K562 (cell line): ENCODE measurements at regions not wholly inside any gene's neighbourhood (a gene's known extent, or its start where the extent isn't known, plus 50 kb on each side); places are given as distances from the start of the nearest gene placed in this dataset.

ENCODE experiments used
- KLF13 ChIP-seq: fragments of 450-650 bp; IDR thresholded peaks from 2 replicates; pipeline ENCODE4 v1.6.1; 2016; ENCODE audit warnings: missing genetic modification characterization, low read depth, mild to moderate bottlenecking, missing compliant biosample characterization, moderate library complexity, borderline replicate concordance
- MAFG ChIP-seq: fragments of 450-650 bp; conservative IDR thresholded peaks from 2 replicates; pipeline ENCODE4 v1.6.1; 2016; ENCODE audit warnings: missing genetic modification characterization, missing compliant biosample characterization
- RAD51 ChIP-seq: fragments of 450-650 bp; IDR thresholded peaks from 2 replicates; pipeline ENCODE4 v1.7.1; 2016; ENCODE audit warnings: low read depth, mild to moderate bottlenecking, borderline replicate concordance
- RBM14 ChIP-seq: fragments of 200-400 bp; formaldehyde crosslinking; IDR thresholded peaks from 2 replicates; pipeline ENCODE4 v1.6.1; 2018; ENCODE audit warnings: low read depth, mild to moderate bottlenecking, low read length, moderate library complexity, borderline replicate concordance; ENCODE audit not compliant: insufficient read depth
- SRSF9 ChIP-seq: fragments of 200-400 bp; formaldehyde crosslinking; IDR thresholded peaks from 2 replicates; pipeline ENCODE4 v1.6.1; 2017; ENCODE audit warnings: low read depth, low read length, borderline replicate concordance
- TF ChIP-seq, protein P1 (sequence below): fragments of 150-350 bp; IDR thresholded peaks from 2 replicates; pipeline ENCODE4 v1.6.1; 2014; ENCODE audit warnings: low read depth, mild to moderate bottlenecking, low read length, borderline replicate concordance
- TF ChIP-seq, protein P2 (sequence below): fragments of 250-450 bp; sonication (Bioruptor Pico); IDR thresholded peaks from 2 replicates; pipeline ENCODE4 v1.8.0; 2022; ENCODE audit warnings: inconsistent platforms, mild to moderate bottlenecking, moderate library complexity, borderline replicate concordance
- TF ChIP-seq, protein P3 (sequence below), 2 experiments: fragments of 450-650 bp in 1 of 2; sonication (generic) in 1 of 2; formaldehyde crosslinking in 1 of 2; IDR thresholded peaks; 2 replicates each; pipeline versions ENCODE4 v1.7.1 to v1.9.0; 2016 to 2022; ENCODE audit warnings: inconsistent platforms in 1 of 2, mild to moderate bottlenecking in 1 of 2, missing genetic modification reagents in 1 of 2

DNA sequence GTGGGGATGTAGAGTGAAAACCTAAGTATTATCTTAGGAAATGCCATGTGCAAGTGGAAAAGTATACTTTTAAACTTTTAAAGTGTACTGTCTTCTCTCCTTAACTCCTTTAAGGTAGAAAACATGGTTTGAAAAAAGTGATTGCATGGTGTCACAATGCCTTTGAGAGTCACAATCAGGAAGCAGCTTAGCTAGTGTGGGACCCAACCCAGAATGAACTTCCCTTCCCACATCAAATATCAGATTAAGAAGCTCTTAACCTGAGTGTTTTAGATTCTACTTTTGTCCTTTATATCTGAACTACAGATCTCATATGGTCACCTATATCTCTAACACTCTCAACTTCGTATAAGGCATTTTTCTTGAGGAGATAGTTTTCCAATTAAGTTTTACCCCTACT lies 266.6 kb downstream of the KDM5D start (continued):
- TF ChIP-seq, protein P1, sequence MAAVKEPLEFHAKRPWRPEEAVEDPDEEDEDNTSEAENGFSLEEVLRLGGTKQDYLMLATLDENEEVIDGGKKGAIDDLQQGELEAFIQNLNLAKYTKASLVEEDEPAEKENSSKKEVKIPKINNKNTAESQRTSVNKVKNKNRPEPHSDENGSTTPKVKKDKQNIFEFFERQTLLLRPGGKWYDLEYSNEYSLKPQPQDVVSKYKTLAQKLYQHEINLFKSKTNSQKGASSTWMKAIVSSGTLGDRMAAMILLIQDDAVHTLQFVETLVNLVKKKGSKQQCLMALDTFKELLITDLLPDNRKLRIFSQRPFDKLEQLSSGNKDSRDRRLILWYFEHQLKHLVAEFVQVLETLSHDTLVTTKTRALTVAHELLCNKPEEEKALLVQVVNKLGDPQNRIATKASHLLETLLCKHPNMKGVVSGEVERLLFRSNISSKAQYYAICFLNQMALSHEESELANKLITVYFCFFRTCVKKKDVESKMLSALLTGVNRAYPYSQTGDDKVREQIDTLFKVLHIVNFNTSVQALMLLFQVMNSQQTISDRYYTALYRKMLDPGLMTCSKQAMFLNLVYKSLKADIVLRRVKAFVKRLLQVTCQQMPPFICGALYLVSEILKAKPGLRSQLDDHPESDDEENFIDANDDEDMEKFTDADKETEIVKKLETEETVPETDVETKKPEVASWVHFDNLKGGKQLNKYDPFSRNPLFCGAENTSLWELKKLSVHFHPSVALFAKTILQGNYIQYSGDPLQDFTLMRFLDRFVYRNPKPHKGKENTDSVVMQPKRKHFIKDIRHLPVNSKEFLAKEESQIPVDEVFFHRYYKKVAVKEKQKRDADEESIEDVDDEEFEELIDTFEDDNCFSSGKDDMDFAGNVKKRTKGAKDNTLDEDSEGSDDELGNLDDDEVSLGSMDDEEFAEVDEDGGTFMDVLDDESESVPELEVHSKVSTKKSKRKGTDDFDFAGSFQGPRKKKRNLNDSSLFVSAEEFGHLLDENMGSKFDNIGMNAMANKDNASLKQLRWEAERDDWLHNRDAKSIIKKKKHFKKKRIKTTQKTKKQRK, result no peak
- TF ChIP-seq, protein P2, sequence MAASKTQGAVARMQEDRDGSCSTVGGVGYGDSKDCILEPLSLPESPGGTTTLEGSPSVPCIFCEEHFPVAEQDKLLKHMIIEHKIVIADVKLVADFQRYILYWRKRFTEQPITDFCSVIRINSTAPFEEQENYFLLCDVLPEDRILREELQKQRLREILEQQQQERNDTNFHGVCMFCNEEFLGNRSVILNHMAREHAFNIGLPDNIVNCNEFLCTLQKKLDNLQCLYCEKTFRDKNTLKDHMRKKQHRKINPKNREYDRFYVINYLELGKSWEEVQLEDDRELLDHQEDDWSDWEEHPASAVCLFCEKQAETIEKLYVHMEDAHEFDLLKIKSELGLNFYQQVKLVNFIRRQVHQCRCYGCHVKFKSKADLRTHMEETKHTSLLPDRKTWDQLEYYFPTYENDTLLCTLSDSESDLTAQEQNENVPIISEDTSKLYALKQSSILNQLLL (CRISPR knock-in tag), result no peak
- no peak for TF ChIP-seq RAD51
- no peak for TF ChIP-seq KLF13 (tag)
- TF ChIP-seq MAFG (tag), result no peak
- TF ChIP-seq SRSF9, result no peak
- TF ChIP-seq, protein P3, sequence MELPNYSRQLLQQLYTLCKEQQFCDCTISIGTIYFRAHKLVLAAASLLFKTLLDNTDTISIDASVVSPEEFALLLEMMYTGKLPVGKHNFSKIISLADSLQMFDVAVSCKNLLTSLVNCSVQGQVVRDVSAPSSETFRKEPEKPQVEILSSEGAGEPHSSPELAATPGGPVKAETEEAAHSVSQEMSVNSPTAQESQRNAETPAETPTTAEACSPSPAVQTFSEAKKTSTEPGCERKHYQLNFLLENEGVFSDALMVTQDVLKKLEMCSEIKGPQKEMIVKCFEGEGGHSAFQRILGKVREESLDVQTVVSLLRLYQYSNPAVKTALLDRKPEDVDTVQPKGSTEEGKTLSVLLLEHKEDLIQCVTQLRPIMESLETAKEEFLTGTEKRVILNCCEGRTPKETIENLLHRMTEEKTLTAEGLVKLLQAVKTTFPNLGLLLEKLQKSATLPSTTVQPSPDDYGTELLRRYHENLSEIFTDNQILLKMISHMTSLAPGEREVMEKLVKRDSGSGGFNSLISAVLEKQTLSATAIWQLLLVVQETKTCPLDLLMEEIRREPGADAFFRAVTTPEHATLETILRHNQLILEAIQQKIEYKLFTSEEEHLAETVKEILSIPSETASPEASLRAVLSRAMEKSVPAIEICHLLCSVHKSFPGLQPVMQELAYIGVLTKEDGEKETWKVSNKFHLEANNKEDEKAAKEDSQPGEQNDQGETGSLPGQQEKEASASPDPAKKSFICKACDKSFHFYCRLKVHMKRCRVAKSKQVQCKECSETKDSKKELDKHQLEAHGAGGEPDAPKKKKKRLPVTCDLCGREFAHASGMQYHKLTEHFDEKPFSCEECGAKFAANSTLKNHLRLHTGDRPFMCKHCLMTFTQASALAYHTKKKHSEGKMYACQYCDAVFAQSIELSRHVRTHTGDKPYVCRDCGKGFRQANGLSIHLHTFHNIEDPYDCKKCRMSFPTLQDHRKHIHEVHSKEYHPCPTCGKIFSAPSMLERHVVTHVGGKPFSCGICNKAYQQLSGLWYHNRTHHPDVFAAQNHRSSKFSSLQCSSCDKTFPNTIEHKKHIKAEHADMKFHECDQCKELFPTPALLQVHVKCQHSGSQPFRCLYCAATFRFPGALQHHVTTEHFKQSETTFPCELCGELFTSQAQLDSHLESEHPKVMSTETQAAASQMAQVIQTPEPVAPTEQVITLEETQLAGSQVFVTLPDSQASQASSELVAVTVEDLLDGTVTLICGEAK (IDR thresholded peaks at IDR 0.05), result no peak
- TF ChIP-seq, protein P3 (CRISPR knock-in tag; IDR thresholded peaks at IDR 0.05), result no peak
- TF ChIP-seq RBM14, result no peak
